AG04450 (cell line): ENCODE measurements at regions not wholly inside any gene's neighbourhood (a gene's known extent, or its start where the extent isn't known, plus 50 kb on each side); places are given as distances from the start of the nearest gene placed in this dataset.

Source experiments
- CTCF ChIA-PET: fragments of 300-600, 350-600 bp; formaldehyde crosslinking; extraction: SDS; loops from one replicate; lab custom pipeline; 2022; ENCODE audit warnings: antibody characterized with exemption, inconsistent platforms; lab: Charles Lee
- POLR2A ChIA-PET: fragments of 350-600 bp; formaldehyde crosslinking; extraction: SDS; loops from one replicate; lab custom pipeline; 2021; ENCODE audit warnings: antibody characterized with exemption, inconsistent platforms; lab: Yijun Ruan, JAX
- DNase-seq: peaks from one replicate; pipeline ENCODE4 v3.0.0-alpha.2; 2011; ENCODE audit warnings: low read depth, low spot score
- H3K27ac ChIP-seq: one replicate; pipeline ENCODE4 v1.5.1; 2012; ENCODE audit warnings: low read depth, low read length, control low read depth
- H3K27me3 ChIP-seq: one replicate; pipeline ENCODE4 v1.6.0; 2012; ENCODE audit warnings: low read length; ENCODE audit not compliant: control insufficient read depth, insufficient read depth
- H3K4me3 ChIP-seq: 2 replicates; pipeline ENCODE4 v1.5.1; 2011; ENCODE audit warnings: mild to moderate bottlenecking, low read depth, low read length, control low read depth
- H3K9me3 ChIP-seq: 2 replicates; pipeline ENCODE4 v1.5.1; 2012; ENCODE audit warnings: low read length; ENCODE audit not compliant: control insufficient read depth, insufficient read depth
- CTCF ChIP-seq: IDR thresholded peaks from 2 replicates; pipeline ENCODE4 v1.5.1; 2011; ENCODE audit warnings: low read depth, low read length, control low read depth, inconsistent platforms

GRCh38 chr1:113276507-113276906 is 113.8 kb upstream of the MAGI3 start:
- POLR2A ChIA-PET = no interaction called here
- CTCF ChIA-PET = no interaction called here
- H3K4me3 ChIP-seq = no peak overlapping the region
- no peak for DNase-seq
- TF ChIP-seq CTCF = no peak
- no peaks in the 10 kb centered on the region for H3K9me3 ChIP-seq
- H3K27me3 ChIP-seq = peaks cover 2% of the 10 kb centered on the region
- no peak overlapping the region for H3K27ac ChIP-seq

- Histone ChIP-seq H3K4me3 (no peak overlapping the region), H3K9me3 (no peaks in the 10 kb centered on the region), H3K27me3 (peaks cover 2% of the 10 kb centered on the region), H3K27ac (no peak overlapping the region)
- no peak for DNase-seq
- POLR2A ChIA-PET = no interaction called here
- TF ChIP-seq CTCF = no peak
- CTCF ChIA-PET = no interaction called here
These were observed 111.9 kb upstream of the MAGI3 start for GRCh38 chr1:113278371-113278770.

- POLR2A ChIA-PET = no interaction called here
These were observed 111.5 kb upstream of the MAGI3 start for GRCh38 chr1:113278777-113279176.

GRCh38 chr1:113279776-113280391 is 110.4 kb upstream of the MAGI3 start:
- H3K27ac ChIP-seq = no peak overlapping the region
- no peak for TF ChIP-seq CTCF
- CTCF ChIA-PET = no interaction called here
- H3K9me3 ChIP-seq = no peaks in the 10 kb centered on the region
- H3K27me3 ChIP-seq = peaks cover 2% of the 10 kb centered on the region
- no peak overlapping the region for H3K4me3 ChIP-seq
- no peak for DNase-seq
- POLR2A ChIA-PET = no interaction called here

More at GRCh38 chr1:113278777-113279176, 111.5 kb upstream of the MAGI3 start:
- no peaks in the 10 kb centered on the region for H3K9me3 ChIP-seq
- H3K27me3 ChIP-seq = peaks cover 2% of the 10 kb centered on the region
- no peak overlapping the region for H3K27ac ChIP-seq
- DNase-seq = no peak
- no peak overlapping the region for H3K4me3 ChIP-seq
- no peak for TF ChIP-seq CTCF
- CTCF ChIA-PET = no interaction called here

- TF ChIP-seq CTCF = no peak
- Histone ChIP-seq H3K27me3 (peaks cover 2% of the 10 kb centered on the region), H3K9me3 (no peaks in the 10 kb centered on the region), H3K4me3 (no peak overlapping the region), H3K27ac (no peak overlapping the region)
- ChIA-PET POLR2A (no interaction called here), CTCF (no interaction called here)
- DNase-seq = no peak
These were observed 109.7 kb upstream of the MAGI3 start for GRCh38 chr1:113280581-113280980.
